H1 (cell line): ENCODE measurements at regions not wholly inside any gene's neighbourhood (a gene's known extent, or its start where the extent isn't known, plus 50 kb on each side); places are given as distances from the start of the nearest gene placed in this dataset.

Source experiments
- CTCF ChIA-PET: fragments of 300-600 bp; sonication (Branson Sonifier 250); formaldehyde crosslinking; loops from one replicate; lab custom pipeline; 2021; ENCODE audit not compliant: partially characterized antibody; lab: Charles Lee
- POLR2A ChIA-PET: fragments of 300-600 bp; sonication (Branson Sonifier 250); formaldehyde crosslinking; loops from one replicate; lab custom pipeline; 2021; ENCODE audit warnings: inconsistent platforms; ENCODE audit not compliant: partially characterized antibody; lab: Charles Lee
- DNase-seq, 2 experiments: peaks; one replicate each; pipeline versions ENCODE4 v3.0.0 to v3.0.0-alpha.2; 2010 to 2022; ENCODE audit warnings: low spot score in 2 of 2, low read depth in 1 of 2, mixed read lengths in 1 of 2
- FAIRE-seq: peaks from 2 replicates; lab custom pipeline; 2011; peaks lifted over from hg19 to GRCh38; lab: Jason Lieb, UNC
- H2AFZ ChIP-seq: 2 replicates; pipeline ENCODE4 v1.8.1; 2012; ENCODE audit warnings: low read length, inconsistent platforms
- H2AK5ac ChIP-seq: 2 replicates; pipeline ENCODE4 v1.6.1; 2013; ENCODE audit warnings: low read depth, low read length
- H2BK120ac ChIP-seq: replicated peaks from 2 replicates; pipeline ENCODE3; 2013; ENCODE audit warnings: low read depth, low read length, inconsistent platforms
- H2BK12ac ChIP-seq: 2 replicates; pipeline ENCODE4 v1.6.1; 2013; ENCODE audit warnings: low read depth, low read length
- H2BK15ac ChIP-seq: 2 replicates; pipeline ENCODE4 v1.6.1; 2013; ENCODE audit warnings: low read length
- H2BK20ac ChIP-seq: 2 replicates; pipeline ENCODE4 v1.6.1; 2013; ENCODE audit warnings: low read length
- H2BK5ac ChIP-seq: 2 replicates; pipeline ENCODE4 v1.6.1; 2013; ENCODE audit warnings: low read depth, low read length
- H3K14ac ChIP-seq: 2 replicates; pipeline ENCODE4 v1.6.1; 2013; ENCODE audit warnings: inconsistent platforms; ENCODE audit not compliant: insufficient read length
- H3K18ac ChIP-seq: 2 replicates; pipeline ENCODE4 v1.6.1; 2013; ENCODE audit warnings: low read length; ENCODE audit errors: extremely low read depth
- H3K23ac ChIP-seq: 2 replicates; pipeline ENCODE4 v1.6.1; 2013; ENCODE audit warnings: inconsistent platforms; ENCODE audit not compliant: insufficient read length
- H3K23me2 ChIP-seq: 2 replicates; pipeline ENCODE4 v1.6.1; 2013; ENCODE audit warnings: low read depth, low read length
- H3K27ac ChIP-seq: 2 replicates; pipeline ENCODE4 v1.6.1; 2011; ENCODE audit warnings: low read depth, low read length, inconsistent platforms
- H3K27me3 ChIP-seq, 4 experiments: replicated peaks in 1 of 4; 1 replicate in 1 of 4; 2 replicates in 3 of 4; pipeline versions ENCODE4 v1.6.1 to v1.8.1; 2011 to 2013; ENCODE audit warnings: low read length in 3 of 4, mild to moderate bottlenecking in 3 of 4, inconsistent platforms in 2 of 4, mixed read lengths in 2 of 4, moderate library complexity in 1 of 4; ENCODE audit not compliant: control insufficient read depth in 3 of 4, insufficient read depth in 3 of 4; ENCODE audit errors: extremely low read depth in 1 of 4
- H3K36me3 ChIP-seq, 4 experiments: 2 replicates each; pipeline versions ENCODE4 v1.6.1 to v1.8.1; 2011 to 2013; ENCODE audit warnings: mild to moderate bottlenecking in 4 of 4, low read length in 3 of 4, moderate library complexity in 2 of 4, control low read depth in 1 of 4, inconsistent platforms in 1 of 4; ENCODE audit not compliant: insufficient read depth in 4 of 4, control insufficient read depth in 2 of 4
- H3K4ac ChIP-seq: replicated peaks from 2 replicates; pipeline ENCODE3; 2013; ENCODE audit warnings: low read length, low read depth, mixed read lengths, inconsistent platforms; ENCODE audit not compliant: insufficient read length
- H3K4me1 ChIP-seq, 4 experiments: replicated peaks in 1 of 4; 1 replicate in 1 of 4; 2 replicates in 3 of 4; pipeline versions ENCODE4 v1.6.1 to v1.8.1; 2011 to 2013; ENCODE audit warnings: low read length in 3 of 4, inconsistent platforms in 2 of 4, mixed read lengths in 1 of 4; ENCODE audit not compliant: insufficient read depth in 4 of 4, control insufficient read depth in 3 of 4
- H3K4me2 ChIP-seq, 2 experiments: 2 replicates each; pipeline versions ENCODE4 v1.6.1 to v1.8.1; 2011 to 2013; ENCODE audit warnings: low read depth in 2 of 2, low read length in 2 of 2, control low read depth in 1 of 2, inconsistent platforms in 1 of 2, mild to moderate bottlenecking in 1 of 2; ENCODE audit not compliant: insufficient read depth in 1 of 2
- H3K4me3 ChIP-seq, 4 experiments: fragments of 200-600, 300-600 bp in 1 of 4; sonication (generic), shearing (Covaris generic), sonication (Bioruptor Twin) in 1 of 4; 2 replicates each; pipeline versions ENCODE4 v1.5.1 to v1.8.1; 2011 to 2016; ENCODE audit warnings: low read length in 4 of 4, low read depth in 3 of 4, control low read depth in 2 of 4, inconsistent platforms in 2 of 4, mild to moderate bottlenecking in 2 of 4, mixed read lengths in 1 of 4, moderate library complexity in 1 of 4; ENCODE audit not compliant: insufficient read depth in 2 of 4; ENCODE audit errors: extremely low read depth in 1 of 4
- H3K56ac ChIP-seq: replicated peaks from 2 replicates; pipeline ENCODE3; 2013; ENCODE audit warnings: low read depth, mild to moderate bottlenecking, mixed read lengths, low read length, inconsistent platforms; ENCODE audit not compliant: insufficient read length
- H3K79me1 ChIP-seq: 2 replicates; pipeline ENCODE4 v1.6.1; 2013; ENCODE audit warnings: low read depth, low read length, control low read depth
- H3K79me2 ChIP-seq, 2 experiments: 2 replicates each; pipeline versions ENCODE4 v1.6.1 to v1.8.1; 2012 to 2013; ENCODE audit warnings: low read length in 2 of 2, mild to moderate bottlenecking in 2 of 2, inconsistent platforms in 1 of 2; ENCODE audit not compliant: insufficient read depth in 2 of 2, control insufficient read depth in 1 of 2
- H3K9ac ChIP-seq, 4 experiments: replicated peaks in 1 of 4; 1 replicate in 1 of 4; 2 replicates in 3 of 4; pipeline versions ENCODE4 v1.6.1 to v1.8.1; 2011 to 2013; ENCODE audit warnings: low read depth in 3 of 4, low read length in 3 of 4, control low read depth in 2 of 4, mild to moderate bottlenecking in 2 of 4, moderate library complexity in 2 of 4, inconsistent platforms in 1 of 4; ENCODE audit errors: extremely low read depth in 1 of 4
- H3K9me3 ChIP-seq, 2 experiments: 2 replicates each; pipeline versions ENCODE4 v1.6.1 to v1.8.1; 2012 to 2013; ENCODE audit warnings: mild to moderate bottlenecking in 2 of 2, moderate library complexity in 2 of 2, control low read depth in 1 of 2, inconsistent platforms in 1 of 2, low read depth in 1 of 2, low read length in 1 of 2, mixed read lengths in 1 of 2; ENCODE audit not compliant: insufficient read depth in 2 of 2
- H4K20me1 ChIP-seq, 2 experiments: replicated peaks in 1 of 2; 2 replicates each; pipeline versions ENCODE3 to v1.8.1; 2011 to 2013; ENCODE audit warnings: inconsistent platforms in 2 of 2, low read length in 2 of 2, mild to moderate bottlenecking in 1 of 2; ENCODE audit not compliant: insufficient read depth in 2 of 2, control insufficient read depth in 1 of 2
- H4K5ac ChIP-seq: 2 replicates; pipeline ENCODE4 v1.6.1; 2013; ENCODE audit warnings: low read length, low read depth, mixed read lengths, inconsistent platforms; ENCODE audit not compliant: insufficient read length
- H4K8ac ChIP-seq: 2 replicates; pipeline ENCODE4 v1.8.0; 2013; ENCODE audit warnings: mild to moderate bottlenecking, moderate library complexity, low read length, inconsistent platforms; ENCODE audit not compliant: insufficient read depth; ENCODE audit errors: extremely low read depth
- H4K91ac ChIP-seq: replicated peaks from 2 replicates; pipeline ENCODE3; 2013; ENCODE audit warnings: low read length, mixed read lengths, inconsistent platforms; ENCODE audit not compliant: insufficient read length
- BRCA1 ChIP-seq: IDR thresholded peaks from 2 replicates; pipeline ENCODE4 v1.6.1; 2012; ENCODE audit warnings: low read depth, low read length, improper control_type of control experiment
- CHD2 ChIP-seq: IDR thresholded peaks from 2 replicates; pipeline ENCODE4 v1.6.1; 2012; ENCODE audit warnings: low read length, improper control_type of control experiment
- GABPA ChIP-seq: IDR thresholded peaks from 2 replicates; pipeline ENCODE4 v1.6.1; 2011; ENCODE audit warnings: mild to moderate bottlenecking, low read length, moderate library complexity, borderline replicate concordance; ENCODE audit not compliant: insufficient read depth
- JUN ChIP-seq: IDR thresholded peaks from 2 replicates; pipeline ENCODE4 v1.6.1; 2011; ENCODE audit warnings: low read depth, mild to moderate bottlenecking, improper control_type of control experiment, low read length
- JUND ChIP-seq: IDR thresholded peaks from 2 replicates; pipeline ENCODE4 v1.6.1; 2011; ENCODE audit warnings: mild to moderate bottlenecking, improper control_type of control experiment, low read length
- MAFK ChIP-seq: IDR thresholded peaks from 2 replicates; pipeline ENCODE4 v1.6.1; 2012; ENCODE audit warnings: low read depth, mild to moderate bottlenecking, improper control_type of control experiment, low read length
- RAD21 ChIP-seq, 2 experiments: IDR thresholded peaks in 1 of 2; conservative IDR thresholded peaks in 1 of 2; 2 replicates each; pipeline ENCODE4 v1.6.1; 2011; ENCODE audit warnings: low read depth in 2 of 2, low read length in 2 of 2, improper control_type of control experiment in 1 of 2, inconsistent platforms in 1 of 2, mild to moderate bottlenecking in 1 of 2, moderate library complexity in 1 of 2
- SIN3A ChIP-seq, 2 experiments: IDR thresholded peaks in 1 of 2; conservative IDR thresholded peaks in 1 of 2; 2 replicates each; pipeline ENCODE4 v1.6.1; 2011 to 2012; ENCODE audit warnings: low read length in 2 of 2, improper control_type of control experiment in 1 of 2, low read depth in 1 of 2, mild to moderate bottlenecking in 1 of 2
- SIRT6 ChIP-seq: IDR thresholded peaks from one replicate; pipeline ENCODE4 v1.7.1; 2012; ENCODE audit warnings: low read length, inconsistent platforms
- SIX5 ChIP-seq: IDR thresholded peaks from 2 replicates; pipeline ENCODE4 v1.6.1; 2011; ENCODE audit warnings: mild to moderate bottlenecking, low read depth, low read length
- SP2 ChIP-seq: IDR thresholded peaks from 2 replicates; pipeline ENCODE4 v1.6.1; 2012; ENCODE audit warnings: mild to moderate bottlenecking, low read length, inconsistent platforms
- TAF7 ChIP-seq: optimal IDR thresholded peaks from 2 replicates; pipeline ENCODE3; 2011; ENCODE audit warnings: low read depth, mild to moderate bottlenecking, inconsistent platforms, low read length, moderate library complexity, borderline replicate concordance
- WGBS, 2 experiments: shearing (Covaris generic) in 1 of 2; methylation state at CpG; one replicate each; pipeline versions ENCODE4 v1.1.6 to v1.1.7; 2013 to 2015; ENCODE audit warnings: low lambda C conversion rate in 2 of 2, mixed read lengths in 2 of 2, inconsistent platforms in 1 of 2, low coverage in 1 of 2, missing lambda C conversion rate in 1 of 2; ENCODE audit not compliant: insufficient replicate concordance in 2 of 2, insufficient coverage in 1 of 2, insufficient read length in 1 of 2; ENCODE audit errors: extremely low coverage in 1 of 2, missing lambda C conversion rate in 1 of 2; 5-methylcytosine and 5-hydroxymethylcytosine counted together
- TF ChIP-seq, protein P1 (sequence below), 3 experiments: IDR thresholded peaks; 1 replicate in 2 of 3; 2 replicates in 1 of 3; pipeline versions ENCODE4 v1.5.1 to v1.6.1; 2011; ENCODE audit warnings: low read length in 3 of 3, mild to moderate bottlenecking in 3 of 3, inconsistent platforms in 2 of 3, low read depth in 1 of 3, moderate library complexity in 1 of 3; ENCODE audit not compliant: insufficient read depth in 1 of 3; ENCODE audit errors: control extremely low read depth in 1 of 3

DNA sequence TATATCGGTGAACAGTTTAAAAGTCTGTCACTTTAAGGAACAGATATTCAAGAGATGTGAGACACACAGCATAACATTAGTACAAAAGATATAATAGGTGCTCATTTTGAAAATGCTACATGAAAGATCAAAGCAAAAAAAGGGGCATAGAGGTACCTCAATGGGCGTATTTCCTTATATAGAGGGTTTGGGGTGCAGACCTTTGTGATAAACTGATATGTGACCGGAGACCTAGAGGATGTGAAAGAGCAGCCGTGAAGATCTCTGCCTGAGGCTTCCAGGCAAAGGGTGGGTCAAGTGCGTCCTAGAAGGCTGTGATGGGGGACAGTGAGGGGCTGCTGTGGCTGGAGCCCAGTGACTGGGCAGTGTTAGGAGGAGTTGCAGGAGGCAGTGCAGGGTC is 551.4 kb downstream of the ETS1 start:
- no peak overlapping the region for H2AK5ac ChIP-seq
- no peak overlapping the region for H3K56ac ChIP-seq
- ChIA-PET POLR2A (no interaction called here), CTCF (interaction anchor here (0.7 to 1.5 kb wide), 2 partner anchors 244 to 596 kb away, joined by 3 to 4 read pairs; no protein-coding TSS in a partner anchor)
- no peak overlapping the region for H2BK12ac ChIP-seq
- DNase-seq, result no peak
- no peak overlapping the region for H3K4ac ChIP-seq
- H2AFZ ChIP-seq, result no peak overlapping the region
- H2BK5ac ChIP-seq, result no peak overlapping the region
- no peak overlapping the region for H4K91ac ChIP-seq
- H3K27me3 ChIP-seq, result no peaks in the 10 kb centered on the region
- H2BK15ac ChIP-seq, result no peak overlapping the region
- H4K5ac ChIP-seq, result no peak overlapping the region
- 97% methylated on average over 5 of the region's 5 CpGs; no CpG with 5 or more reads in 1 of the 2 experiments for WGBS, 2 experiments
- H3K4me2 ChIP-seq, result no peak overlapping the region
- H2BK120ac ChIP-seq, result no peak overlapping the region
- H3K4me1 ChIP-seq, result no peaks in the 10 kb centered on the region
- H3K4me3 ChIP-seq, result no peak overlapping the region
- no peak overlapping the region for H4K8ac ChIP-seq
- no peaks in the 10 kb centered on the region for H3K36me3 ChIP-seq
- no peaks in the 10 kb centered on the region for H3K79me2 ChIP-seq
- no peaks in the 10 kb centered on the region for H4K20me1 ChIP-seq
- no peak overlapping the region for H3K18ac ChIP-seq
- no peak overlapping the region for H3K9ac ChIP-seq
- H3K14ac ChIP-seq, result no peak overlapping the region
- H3K23ac ChIP-seq, result no peak overlapping the region
- no peaks in the 10 kb centered on the region for H3K9me3 ChIP-seq
- FAIRE-seq, result no peak
- H3K23me2 ChIP-seq, result no peaks in the 10 kb centered on the region
- no peak overlapping the region for H3K27ac ChIP-seq
- no peak overlapping the region for H2BK20ac ChIP-seq
- no peaks in the 10 kb centered on the region for H3K79me1 ChIP-seq
- TF ChIP-seq TAF7 (no peak), SIX5 (no peak), BRCA1 (no peak), SIRT6 (no peak), JUN (no peak), MAFK (no peak), CHD2 (no peak), RAD21 (IDR thresholded peaks at IDR 0.05 in 1 of 2, conservative IDR thresholded peaks at IDR 0.05 in 1 of 2; ENCODE audit: low read depth in 2 of 2, low read length in 2 of 2) (no peak), JUND (no peak), GABPA (no peak), SP2 (no peak), SIN3A (conservative IDR thresholded peaks at IDR 0.05 in 1 of 2, IDR thresholded peaks at IDR 0.05 in 1 of 2; ENCODE audit: low read depth in 1 of 2, low read length in 2 of 2) (no peak)
- TF ChIP-seq, protein P1, sequence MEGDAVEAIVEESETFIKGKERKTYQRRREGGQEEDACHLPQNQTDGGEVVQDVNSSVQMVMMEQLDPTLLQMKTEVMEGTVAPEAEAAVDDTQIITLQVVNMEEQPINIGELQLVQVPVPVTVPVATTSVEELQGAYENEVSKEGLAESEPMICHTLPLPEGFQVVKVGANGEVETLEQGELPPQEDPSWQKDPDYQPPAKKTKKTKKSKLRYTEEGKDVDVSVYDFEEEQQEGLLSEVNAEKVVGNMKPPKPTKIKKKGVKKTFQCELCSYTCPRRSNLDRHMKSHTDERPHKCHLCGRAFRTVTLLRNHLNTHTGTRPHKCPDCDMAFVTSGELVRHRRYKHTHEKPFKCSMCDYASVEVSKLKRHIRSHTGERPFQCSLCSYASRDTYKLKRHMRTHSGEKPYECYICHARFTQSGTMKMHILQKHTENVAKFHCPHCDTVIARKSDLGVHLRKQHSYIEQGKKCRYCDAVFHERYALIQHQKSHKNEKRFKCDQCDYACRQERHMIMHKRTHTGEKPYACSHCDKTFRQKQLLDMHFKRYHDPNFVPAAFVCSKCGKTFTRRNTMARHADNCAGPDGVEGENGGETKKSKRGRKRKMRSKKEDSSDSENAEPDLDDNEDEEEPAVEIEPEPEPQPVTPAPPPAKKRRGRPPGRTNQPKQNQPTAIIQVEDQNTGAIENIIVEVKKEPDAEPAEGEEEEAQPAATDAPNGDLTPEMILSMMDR (IDR thresholded peaks at IDR 0.05; ENCODE audit: control extremely low read depth in 1 of 3, insufficient read depth in 1 of 3, low read depth in 1 of 3, low read length in 3 of 3), result no peak
